ENCODE measurements at regions not wholly inside any gene's neighbourhood (a gene's known extent, or its start where the extent isn't known, plus 50 kb on each side); places are given as distances from the start of the nearest gene placed in this dataset.

DNA sequence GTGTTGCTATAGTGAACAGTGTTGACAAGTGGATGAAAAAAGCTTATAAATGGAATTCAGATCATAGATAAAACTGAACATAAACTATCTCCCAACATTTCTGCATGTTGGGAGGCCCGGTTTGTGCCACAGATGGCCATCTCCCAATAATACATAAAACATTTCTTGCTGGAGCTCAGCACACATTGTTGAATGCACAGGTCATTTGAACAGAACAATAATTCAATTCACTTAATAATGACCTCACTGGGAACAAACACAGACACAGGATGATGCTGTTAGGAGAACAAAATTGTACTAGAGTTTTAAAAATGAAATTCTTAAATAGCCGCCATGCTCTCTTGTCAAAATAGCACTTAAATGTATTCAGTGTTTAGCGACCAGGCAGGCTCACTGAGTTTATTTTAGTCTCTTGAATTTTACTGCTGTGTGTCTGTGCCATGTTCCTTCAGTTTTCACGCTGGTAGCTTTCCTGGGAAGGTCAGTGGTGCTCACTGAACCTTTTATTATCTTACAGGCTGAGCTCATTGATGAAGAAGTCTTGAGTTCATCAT, 85.0 kb upstream of the SSBP2 start:
- no peak for DNase-seq
- CTCF ChIA-PET: no interaction called here

DNA sequence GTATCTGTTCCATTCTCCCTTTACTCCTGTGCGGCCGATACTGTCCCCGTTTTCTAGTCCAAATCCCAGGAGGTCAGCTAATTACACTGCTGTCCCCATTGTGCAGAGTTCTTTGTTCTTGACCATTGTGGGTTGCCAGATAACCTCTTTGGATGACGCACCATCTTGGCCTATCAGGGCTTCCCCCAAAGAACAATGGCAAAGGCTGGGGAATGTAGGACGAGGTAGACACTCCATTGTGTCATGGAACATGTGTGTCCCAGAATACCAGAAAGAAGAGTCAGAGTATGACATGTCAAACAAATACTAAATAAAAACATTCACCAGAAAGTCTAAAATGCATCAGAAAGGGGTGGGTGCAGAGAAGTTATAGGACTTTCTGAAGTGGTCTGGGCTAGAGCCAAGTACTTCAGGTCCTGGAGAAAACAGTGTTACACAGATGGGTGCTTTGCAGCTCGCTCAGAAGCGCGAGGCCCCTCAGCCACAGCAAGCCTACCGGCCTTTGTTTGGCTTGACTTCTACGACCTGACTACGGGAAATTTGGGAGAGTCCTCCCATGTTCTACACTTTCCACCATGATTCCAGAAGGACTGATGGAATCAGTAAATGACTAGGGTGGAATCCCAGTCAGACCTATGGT, 83.2 kb upstream of the SSBP2 start:
- Mint-ChIP-seq H3K36me3 (ENCODE audit: insufficient read depth, unreplicated experiment) (no peaks in the 10 kb centered on the region), H3K4me1 (ENCODE audit: low read depth, unreplicated experiment) (peaks cover 6% of the 10 kb centered on the region), H3K4me3 (ENCODE audit: unreplicated experiment) (no peak overlapping the region), H3K9me3 (ENCODE audit: unreplicated experiment) (no peaks in the 10 kb centered on the region), H3K27me3 (ENCODE audit: insufficient read depth, unreplicated experiment) (peaks cover 2% of the 10 kb centered on the region), H3K27ac (ENCODE audit: unreplicated experiment) (no peak overlapping the region)
- no peak for DNase-seq
- TF ChIP-seq, protein P1, sequence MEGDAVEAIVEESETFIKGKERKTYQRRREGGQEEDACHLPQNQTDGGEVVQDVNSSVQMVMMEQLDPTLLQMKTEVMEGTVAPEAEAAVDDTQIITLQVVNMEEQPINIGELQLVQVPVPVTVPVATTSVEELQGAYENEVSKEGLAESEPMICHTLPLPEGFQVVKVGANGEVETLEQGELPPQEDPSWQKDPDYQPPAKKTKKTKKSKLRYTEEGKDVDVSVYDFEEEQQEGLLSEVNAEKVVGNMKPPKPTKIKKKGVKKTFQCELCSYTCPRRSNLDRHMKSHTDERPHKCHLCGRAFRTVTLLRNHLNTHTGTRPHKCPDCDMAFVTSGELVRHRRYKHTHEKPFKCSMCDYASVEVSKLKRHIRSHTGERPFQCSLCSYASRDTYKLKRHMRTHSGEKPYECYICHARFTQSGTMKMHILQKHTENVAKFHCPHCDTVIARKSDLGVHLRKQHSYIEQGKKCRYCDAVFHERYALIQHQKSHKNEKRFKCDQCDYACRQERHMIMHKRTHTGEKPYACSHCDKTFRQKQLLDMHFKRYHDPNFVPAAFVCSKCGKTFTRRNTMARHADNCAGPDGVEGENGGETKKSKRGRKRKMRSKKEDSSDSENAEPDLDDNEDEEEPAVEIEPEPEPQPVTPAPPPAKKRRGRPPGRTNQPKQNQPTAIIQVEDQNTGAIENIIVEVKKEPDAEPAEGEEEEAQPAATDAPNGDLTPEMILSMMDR (IDR thresholded peaks at IDR 0.05; ENCODE audit: insufficient read depth in 1 of 2, low read depth in 1 of 2, low read length in 1 of 2, severe bottlenecking in 1 of 2, unreplicated experiment in 1 of 2): no peak
- POLR2A ChIA-PET: no interaction called here
- CTCF ChIA-PET: no interaction called here
- Histone ChIP-seq H3K4me1 (0 out of 2 replicates have a peak, but pooled peaks cover 3% of the 10 kb centered on the region), H3K36me3 (ENCODE audit: control insufficient read depth, insufficient read depth, low read length) (no peaks in the 10 kb centered on the region), H3K27me3 (replicated peaks; ENCODE audit: control insufficient read depth, insufficient read depth, low read length) (no peaks in the 10 kb centered on the region), H3K9me3 (no peaks in the 10 kb centered on the region), H3K4me3 (ENCODE audit: low read depth, low read length) (no peak overlapping the region)
- intact Hi-C loops (cut with micrococcal nuclease; ENCODE audit: unreplicated experiment): no loop called here
- no TSS peak for BruUV-seq (replicated peaks)

More for the DNA sequence above, 85.0 kb upstream of the SSBP2 start:
- Mint-ChIP-seq H3K4me3 (ENCODE audit: unreplicated experiment) (no peak overlapping the region), H3K4me1 (ENCODE audit: low read depth, unreplicated experiment) (peaks cover 6% of the 10 kb centered on the region), H3K9me3 (ENCODE audit: unreplicated experiment) (no peaks in the 10 kb centered on the region), H3K27ac (ENCODE audit: unreplicated experiment) (no peak overlapping the region), H3K27me3 (ENCODE audit: insufficient read depth, unreplicated experiment) (peaks cover 2% of the 10 kb centered on the region), H3K36me3 (ENCODE audit: insufficient read depth, unreplicated experiment) (no peaks in the 10 kb centered on the region)
- TF ChIP-seq, protein P1 (IDR thresholded peaks at IDR 0.05; ENCODE audit: insufficient read depth in 1 of 2, low read depth in 1 of 2, low read length in 1 of 2, severe bottlenecking in 1 of 2, unreplicated experiment in 1 of 2): no peak
- intact Hi-C loops (cut with micrococcal nuclease; ENCODE audit: unreplicated experiment): loop anchor here (5.0 kb wide), 1 partner anchor 409 kb away; no protein-coding TSS in a partner anchor
- POLR2A ChIA-PET: interaction anchor here (0.8 kb wide), 1 partner anchor 16 kb away, joined by 3 read pairs; no protein-coding TSS in a partner anchor
- no peaks in the 10 kb centered on the region for H3K27me3 ChIP-seq (replicated peaks; ENCODE audit: control insufficient read depth, insufficient read depth, low read length)
- 0 out of 2 replicates have a peak, but pooled peaks cover 3% of the 10 kb centered on the region for H3K4me1 ChIP-seq
- H3K4me3 ChIP-seq (ENCODE audit: low read depth, low read length): no peak overlapping the region
- no TSS peak for BruUV-seq (replicated peaks)
- H3K36me3 ChIP-seq (ENCODE audit: control insufficient read depth, insufficient read depth, low read length): no peaks in the 10 kb centered on the region
- no peaks in the 10 kb centered on the region for H3K9me3 ChIP-seq

DNA sequence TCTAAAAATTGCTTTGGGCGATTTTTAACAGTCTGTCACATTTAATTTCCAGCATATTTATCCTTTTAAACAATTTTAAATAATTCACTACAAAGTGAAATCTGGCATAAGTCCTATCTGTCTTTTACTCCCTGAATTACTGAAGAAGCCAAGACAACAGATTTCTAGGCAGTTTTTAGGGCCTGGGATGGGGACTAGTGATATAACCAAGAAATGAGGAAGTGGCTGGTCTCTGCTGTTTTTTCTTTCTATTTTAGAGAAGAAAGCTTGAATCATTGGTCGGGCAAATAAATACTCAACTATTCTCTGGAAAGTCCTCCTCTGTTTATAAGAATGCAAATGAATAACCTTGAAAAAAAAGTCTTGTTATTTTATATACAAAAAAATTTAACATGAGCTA, 79.7 kb upstream of the SSBP2 start:
- Mint-ChIP-seq H3K27ac (ENCODE audit: unreplicated experiment) (no peak overlapping the region), H3K4me3 (ENCODE audit: unreplicated experiment) (no peak overlapping the region), H3K27me3 (ENCODE audit: insufficient read depth, unreplicated experiment) (peaks cover 2% of the 10 kb centered on the region), H3K4me1 (ENCODE audit: low read depth, unreplicated experiment) (no peaks in the 10 kb centered on the region), H3K9me3 (ENCODE audit: unreplicated experiment) (no peaks in the 10 kb centered on the region), H3K36me3 (ENCODE audit: insufficient read depth, unreplicated experiment) (no peaks in the 10 kb centered on the region)
- POLR2A ChIA-PET: no interaction called here
- Histone ChIP-seq H3K4me1 (no peaks in the 10 kb centered on the region), H3K27me3 (replicated peaks; ENCODE audit: control insufficient read depth, insufficient read depth, low read length) (no peaks in the 10 kb centered on the region), H3K9me3 (no peaks in the 10 kb centered on the region), H3K4me3 (ENCODE audit: low read depth, low read length) (no peak overlapping the region), H3K36me3 (ENCODE audit: control insufficient read depth, insufficient read depth, low read length) (no peaks in the 10 kb centered on the region)
- DNase-seq: no peak
- intact Hi-C loops (cut with micrococcal nuclease; ENCODE audit: unreplicated experiment): no loop called here
- BruUV-seq (replicated peaks): no TSS peak
- CTCF ChIA-PET: no interaction called here
- TF ChIP-seq, protein P1 (IDR thresholded peaks at IDR 0.05; ENCODE audit: insufficient read depth in 1 of 2, low read depth in 1 of 2, low read length in 1 of 2, severe bottlenecking in 1 of 2, unreplicated experiment in 1 of 2): no peak
